Left lobe of liver (tissue), 2 donors: ENCODE measurements at regions not wholly inside any gene's neighbourhood (a gene's known extent, or its start where the extent isn't known, plus 50 kb on each side); places are given as distances from the start of the nearest gene placed in this dataset.
"Not testable (repeated sequence)": the region's sequence is repeated elsewhere in the genome, so short reads cannot be mapped to it uniquely, and the experiment has no call there.

Experiments used
- ATAC-seq: fragments of 200-7000 bp; cut with Tn5 transposase; one replicate; pipeline ENCODE4 v1.9.1; 2020; ENCODE audit warnings: mild to moderate bottlenecking, moderate library complexity
- DNase-seq: peaks from one replicate; pipeline ENCODE4 v3.0.0-alpha.2; 2020; ENCODE audit warnings: low spot score
- donor health status: DM: no; HTN: no; CAD: no; lungs with moderate emphysema.
- donor health status: DM: no; HTN: yes; CAD: no.

- no peak for DNase-seq
- no peak for ATAC-seq
Observed at GRCh38 chr7:89761173-89761572, 393.1 kb upstream of the STEAP1 start.

GRCh38 chr7:89770161-89770560 lies 384.1 kb upstream of the STEAP1 start:
- DNase-seq (no peak), ATAC-seq (no peak)

- DNase-seq (no peak), ATAC-seq (no peak)
Observed at GRCh38 chr7:89771003-89771636, 383.1 kb upstream of the STEAP1 start.

- ATAC-seq (no peak), DNase-seq (no peak)
Observed at GRCh38 chr7:89772276-89772675, 382.0 kb upstream of the STEAP1 start.

GRCh38 chr7:89773611-89774010 lies 380.7 kb upstream of the STEAP1 start:
- DNase-seq, result no peak
- ATAC-seq, result no peak

GRCh38 chr7:89775459-89775858 lies 378.8 kb upstream of the STEAP1 start:
- DNase-seq (no peak), ATAC-seq (no peak)

GRCh38 chr7:89776980-89777379 lies 377.3 kb upstream of the STEAP1 start:
- ATAC-seq (no peak), DNase-seq (no peak)

- ATAC-seq (no peak), DNase-seq (no peak)
Observed at GRCh38 chr7:89777499-89777898, 376.8 kb upstream of the STEAP1 start.

- DNase-seq (no peak), ATAC-seq (no peak)
Observed at GRCh38 chr7:89780291-89780690, 374.0 kb upstream of the STEAP1 start.

- no peak for DNase-seq
- ATAC-seq, result no peak
Observed at GRCh38 chr7:89796481-89796880, 357.8 kb upstream of the STEAP1 start.

GRCh38 chr7:89797965-89798598 lies 356.2 kb upstream of the STEAP1 start:
- ATAC-seq (no peak), DNase-seq (no peak)

- ATAC-seq (no peak), DNase-seq (no peak)
Observed at GRCh38 chr7:89798599-89798996, 355.7 kb upstream of the STEAP1 start.

- ATAC-seq, result no peak
- DNase-seq, result no peak
Observed at GRCh38 chr7:89800761-89801160, 353.5 kb upstream of the STEAP1 start.

- no peak for ATAC-seq
Observed at GRCh38 chr7:89809291-89809690, 345.0 kb upstream of the STEAP1 start.

GRCh38 chr7:89813081-89813480 lies 341.2 kb upstream of the STEAP1 start:
- ATAC-seq, result no peak

More at GRCh38 chr7:89809291-89809690, 345.0 kb upstream of the STEAP1 start:
- DNase-seq, result no peak

GRCh38 chr7:89826121-89826520 lies 328.1 kb upstream of the STEAP1 start:
- ATAC-seq, result no peak
- no peak for DNase-seq

More at GRCh38 chr7:89813081-89813480, 341.2 kb upstream of the STEAP1 start:
- no peak for DNase-seq

- DNase-seq, result no peak
- no peak for ATAC-seq
Observed at GRCh38 chr7:89826557-89826956, 327.7 kb upstream of the STEAP1 start.

GRCh38 chr7:89837515-89837914 lies 316.8 kb upstream of the STEAP1 start:
- DNase-seq (no peak), ATAC-seq (no peak)

- DNase-seq, result no peak
- no peak for ATAC-seq
Observed at GRCh38 chr7:89839329-89839728, 314.9 kb upstream of the STEAP1 start.

- no peak for DNase-seq
- no peak for ATAC-seq
Observed at GRCh38 chr7:89845952-89846351, 308.3 kb upstream of the STEAP1 start.

GRCh38 chr7:89849052-89849451 lies 305.2 kb upstream of the STEAP1 start:
- ATAC-seq, result no peak

GRCh38 chr7:89857053-89857452 lies 297.2 kb upstream of the STEAP1 start:
- not testable (repeated sequence) for DNase-seq, ATAC-seq

More at GRCh38 chr7:89849052-89849451, 305.2 kb upstream of the STEAP1 start:
- DNase-seq, result no peak

- DNase-seq (no peak), ATAC-seq (no peak)
Observed at GRCh38 chr7:89857767-89858166, 296.5 kb upstream of the STEAP1 start.
